Retinal pigment epithelial cell (primary cell): ENCODE measurements at regions not wholly inside any gene's neighbourhood (a gene's known extent, or its start where the extent isn't known, plus 50 kb on each side); places are given as distances from the start of the nearest gene placed in this dataset.

Experiments
- DNase-seq: peaks from one replicate; pipeline ENCODE4 v3.0.0-alpha.2; 2010; ENCODE audit warnings: low read depth
- H3K4me3 ChIP-seq: 2 replicates; pipeline ENCODE4 v1.5.1; 2011; ENCODE audit warnings: mild to moderate bottlenecking, low read length, control low read depth, moderate library complexity
- CTCF ChIP-seq: conservative IDR thresholded peaks from 2 replicates; pipeline ENCODE4 v1.5.1; 2011; ENCODE audit warnings: low read depth, low read length, control low read depth, inconsistent platforms

DNA sequence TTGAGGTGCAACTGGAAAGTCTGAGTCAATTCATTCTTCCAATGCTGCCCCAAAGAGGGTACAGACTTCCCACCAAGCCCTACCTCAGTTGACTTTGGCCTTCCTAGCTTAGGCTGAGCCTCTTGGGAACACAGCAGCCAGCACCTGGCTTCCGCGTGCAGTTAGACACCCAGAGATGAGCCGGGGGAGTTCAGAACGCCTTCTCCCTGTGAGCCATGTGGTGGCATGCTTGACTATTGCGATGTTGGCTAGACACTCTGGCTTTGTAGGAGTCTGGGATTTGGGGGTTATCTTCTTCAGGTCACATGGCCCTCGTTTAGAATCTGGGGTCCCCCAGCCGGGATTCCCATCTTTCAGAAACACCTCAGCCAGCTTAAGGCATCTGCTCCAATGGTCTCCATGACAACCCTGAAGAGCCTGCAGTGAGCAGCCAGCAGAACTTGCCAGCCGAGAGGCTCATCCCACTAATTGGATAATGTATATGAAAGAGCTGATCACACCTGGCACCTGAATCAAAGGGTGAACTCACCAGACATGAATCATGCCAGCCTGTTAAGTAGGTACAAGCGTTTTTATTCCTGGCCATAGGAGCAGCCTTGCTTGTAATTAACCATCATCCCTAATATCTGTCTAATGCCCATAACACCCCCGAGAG, 167.5 kb downstream of the SYK start:
- DNase-seq, result no peak
- TF ChIP-seq CTCF, result no peak

DNA sequence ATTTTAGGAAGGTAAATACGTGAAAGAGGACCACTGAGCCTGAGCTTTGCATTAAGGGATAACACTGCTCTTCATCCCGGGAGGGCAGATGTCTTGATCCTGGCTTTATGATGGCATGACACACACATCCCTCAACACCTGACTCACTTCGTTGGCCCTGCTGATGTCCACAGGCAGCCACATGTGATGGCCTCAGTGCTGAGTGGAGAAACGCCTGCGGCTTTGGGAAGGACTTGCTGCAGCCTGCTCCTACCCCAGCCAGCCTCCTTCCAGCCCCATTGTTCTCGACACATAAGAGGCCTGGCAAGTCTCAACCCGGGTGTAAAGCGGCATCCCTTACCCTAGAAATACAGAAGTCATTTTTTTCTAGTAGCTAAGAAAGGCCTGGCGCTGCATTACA, 169.0 kb downstream of the SYK start:
- H3K4me3 ChIP-seq, result no peak overlapping the region
- TF ChIP-seq CTCF, result no peak
- DNase-seq, result no peak

More for the DNA sequence above, 167.5 kb downstream of the SYK start:
- no peak overlapping the region for H3K4me3 ChIP-seq

- DNase-seq, result no peak
- H3K4me3 ChIP-seq, result no peak overlapping the region
- no peak for TF ChIP-seq CTCF
Measured at GRCh38 chr9:90972057-90972456, 170.4 kb downstream of the SYK start.

GRCh38 chr9:90974016-90974415, 172.4 kb downstream of the SYK start:
- no peak for TF ChIP-seq CTCF
- H3K4me3 ChIP-seq, result no peak overlapping the region
- DNase-seq, result no peak

GRCh38 chr9:90974643-90975245, 173.1 kb downstream of the SYK start:
- TF ChIP-seq CTCF, result no peak
- DNase-seq, result no peak
- no peak overlapping the region for H3K4me3 ChIP-seq

- H3K4me3 ChIP-seq, result no peak overlapping the region
- no peak for TF ChIP-seq CTCF
- DNase-seq, result no peak
Measured at GRCh38 chr9:90975781-90976538, 174.3 kb downstream of the SYK start.

DNA sequence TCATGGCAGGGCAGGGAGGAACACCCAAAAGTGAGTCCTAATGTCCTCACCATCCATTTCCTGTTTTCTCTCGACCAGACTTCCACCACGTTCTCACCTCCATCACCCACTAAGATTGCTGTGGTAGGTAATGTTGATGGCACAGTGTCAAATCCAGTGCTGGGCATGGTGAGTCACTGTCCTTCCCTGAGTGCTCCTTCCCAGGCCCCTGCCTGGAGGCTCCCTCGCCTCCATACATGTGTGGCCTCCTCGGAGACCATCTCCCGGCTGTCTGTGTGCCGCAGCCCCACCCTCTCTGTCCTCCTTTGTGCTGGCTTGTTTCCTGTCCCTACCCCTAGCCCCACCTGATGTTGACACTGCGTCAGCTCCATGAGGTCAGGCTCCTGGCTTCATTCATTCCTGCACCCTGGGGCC, 177.5 kb downstream of the SYK start:
- H3K4me3 ChIP-seq, result no peak overlapping the region
- DNase-seq, result no peak
- no peak for TF ChIP-seq CTCF
